Upper lobe of left lung (tissue), 6 donors: ENCODE measurements at regions not wholly inside any gene's neighbourhood (a gene's known extent, or its start where the extent isn't known, plus 50 kb on each side); places are given as distances from the start of the nearest gene placed in this dataset.

Experiments used
- ATAC-seq, 2 donors: fragments of 200-7000 bp; cut with Tn5 transposase; one replicate each; pipeline ENCODE4 v1.9.1; 2022; ENCODE audit warnings: mild to moderate bottlenecking in 2 of 2, moderate library complexity in 2 of 2; ENCODE audit not compliant: low FRiP score in 2 of 2
- DNase-seq, 2 donors: peaks; one replicate each; pipeline ENCODE4 v3.0.0-alpha.2; 2019 to 2020
- H3K27ac ChIP-seq, 4 donors: fragments of 200-600 bp; sonication (generic); one replicate each; pipeline ENCODE4 v1.5.1; 2016 to 2019
- H3K27me3 ChIP-seq, 4 donors: fragments of 200-600 bp; sonication (generic); one replicate each; pipeline ENCODE4 v1.5.1; 2017 to 2019
- H3K36me3 ChIP-seq, 4 donors: fragments of 200-600 bp; sonication (generic); one replicate each; pipeline ENCODE4 v1.5.1; 2016 to 2019
- H3K4me1 ChIP-seq, 4 donors: fragments of 200-600 bp; sonication (generic); one replicate each; pipeline ENCODE4 v1.5.1; 2018 to 2019
- H3K4me3 ChIP-seq, 4 donors: fragments of 200-600 bp; sonication (generic); one replicate each; pipeline ENCODE4 v1.5.1; 2017 to 2019; ENCODE audit warnings: mild to moderate bottlenecking in 2 of 4, moderate library complexity in 1 of 4
- H3K9me3 ChIP-seq, 4 donors: fragments of 200-600 bp; sonication (generic); one replicate each; pipeline ENCODE4 v1.5.1; 2018 to 2019
- EP300 ChIP-seq, 4 donors: sonication (generic); formaldehyde crosslinking; IDR thresholded peaks; one replicate each; pipeline ENCODE4 v1.5.1; 2017; ENCODE audit warnings: antibody characterized with exemption in 4 of 4, control low read depth in 2 of 4
- POLR2A ChIP-seq, 4 donors: fragments of 450-650 bp; IDR thresholded peaks; one replicate each; pipeline ENCODE4 v1.5.1; 2016 to 2017; ENCODE audit warnings: antibody characterized with exemption in 4 of 4, mild to moderate bottlenecking in 2 of 4
- POLR2AphosphoS5 ChIP-seq, 2 donors: sonication (generic); formaldehyde crosslinking; IDR thresholded peaks; one replicate each; pipeline ENCODE4 v1.5.1; 2017; ENCODE audit warnings: antibody characterized with exemption in 2 of 2
- whole genome bisulfite sequencing, 2 donors: methylation state at CpG; one replicate each; pipeline ENCODE4 v1.1.5; 2017 to 2018; 5-methylcytosine and 5-hydroxymethylcytosine counted together
- TF ChIP-seq, protein P1 (sequence below), 6 experiments: fragments of 450-650 bp in 4 of 6; fragments of 200-600 bp in 2 of 6; sonication (generic) in 2 of 6; IDR thresholded peaks; one replicate each; pipeline ENCODE4 v1.5.1; 2016 to 2019; ENCODE audit warnings: antibody characterized with exemption in 6 of 6
- donor health status: DM: no; HTN: no; CAD: no; lungs with moderate emphysema.
- donor health status: DM: no; HTN: yes; CAD: no; lungs with severe emphysema.

DNA sequence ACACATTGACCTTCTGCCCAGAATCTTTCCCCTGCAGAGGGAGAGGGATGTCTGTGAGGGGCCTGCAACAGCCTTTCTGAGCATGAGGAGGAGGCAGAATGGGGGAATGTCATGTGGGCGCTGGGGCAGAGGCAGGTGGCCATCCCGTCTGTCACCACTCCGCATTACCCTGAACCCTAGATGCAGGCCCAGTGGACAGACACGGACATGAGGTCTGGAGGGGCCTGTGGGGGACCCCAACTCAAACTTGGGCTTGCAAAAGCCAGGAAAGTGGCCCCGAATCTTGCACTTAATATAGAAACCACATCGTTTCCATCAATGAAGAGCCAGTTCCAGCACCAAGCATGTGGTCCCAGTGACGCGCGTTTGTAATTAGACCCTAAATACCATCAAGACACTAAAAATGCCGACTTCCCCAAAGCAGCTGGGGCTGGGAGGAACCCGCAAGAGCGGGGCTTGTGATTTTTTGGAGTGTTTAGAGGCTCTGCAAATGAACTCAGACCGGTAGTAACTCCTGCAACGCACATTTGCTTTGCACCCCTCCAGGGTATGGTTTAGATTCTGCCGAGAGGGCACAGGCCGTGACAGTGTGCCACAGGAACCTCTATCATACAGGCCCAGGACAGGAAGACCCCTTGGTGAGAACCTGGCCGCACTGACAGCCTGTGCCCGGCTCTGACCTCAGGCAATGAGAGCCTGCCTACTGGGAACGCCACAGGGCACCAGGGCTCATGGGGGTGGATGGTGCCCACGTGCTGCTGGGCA lies 109.3 kb downstream of the CTTN start:
- Histone ChIP-seq H3K9me3 (peaks cover 0 to 7% (median 3%) of the 10 kb centered on the region in 4 donors), H3K27ac (no peak overlapping the region), H3K4me1 (no peaks in the 10 kb centered on the region), H3K4me3 (no peak overlapping the region), H3K27me3 (no peaks in the 10 kb centered on the region), H3K36me3 (no peaks in the 10 kb centered on the region)
- TF ChIP-seq, protein P1, sequence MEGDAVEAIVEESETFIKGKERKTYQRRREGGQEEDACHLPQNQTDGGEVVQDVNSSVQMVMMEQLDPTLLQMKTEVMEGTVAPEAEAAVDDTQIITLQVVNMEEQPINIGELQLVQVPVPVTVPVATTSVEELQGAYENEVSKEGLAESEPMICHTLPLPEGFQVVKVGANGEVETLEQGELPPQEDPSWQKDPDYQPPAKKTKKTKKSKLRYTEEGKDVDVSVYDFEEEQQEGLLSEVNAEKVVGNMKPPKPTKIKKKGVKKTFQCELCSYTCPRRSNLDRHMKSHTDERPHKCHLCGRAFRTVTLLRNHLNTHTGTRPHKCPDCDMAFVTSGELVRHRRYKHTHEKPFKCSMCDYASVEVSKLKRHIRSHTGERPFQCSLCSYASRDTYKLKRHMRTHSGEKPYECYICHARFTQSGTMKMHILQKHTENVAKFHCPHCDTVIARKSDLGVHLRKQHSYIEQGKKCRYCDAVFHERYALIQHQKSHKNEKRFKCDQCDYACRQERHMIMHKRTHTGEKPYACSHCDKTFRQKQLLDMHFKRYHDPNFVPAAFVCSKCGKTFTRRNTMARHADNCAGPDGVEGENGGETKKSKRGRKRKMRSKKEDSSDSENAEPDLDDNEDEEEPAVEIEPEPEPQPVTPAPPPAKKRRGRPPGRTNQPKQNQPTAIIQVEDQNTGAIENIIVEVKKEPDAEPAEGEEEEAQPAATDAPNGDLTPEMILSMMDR (IDR thresholded peaks at IDR 0.05) = no peak
- TF ChIP-seq POLR2A (IDR thresholded peaks at IDR 0.05) = no peak
- no peak for TF ChIP-seq EP300 (IDR thresholded peaks at IDR 0.05)
- no peak for TF ChIP-seq POLR2AphosphoS5 (IDR thresholded peaks at IDR 0.05)
- WGBS, 2 donors = 88 to 89% methylated on average over 14 to 20 of the region's 20 CpGs
- DNase-seq (no peak), ATAC-seq (no peak)

DNA sequence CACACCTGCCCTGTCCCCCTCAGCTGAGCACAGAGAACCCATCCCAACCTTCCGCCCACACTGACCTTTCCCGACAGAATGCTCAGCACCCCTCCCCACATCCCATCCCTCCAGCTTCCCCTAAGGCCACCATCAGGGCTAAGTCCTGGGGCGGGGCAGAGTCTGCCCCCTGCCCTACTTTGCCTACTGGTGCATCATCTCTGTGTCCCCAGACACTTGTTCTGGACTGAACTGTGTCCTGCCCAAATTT lies 109.8 kb downstream of the CTTN start:
- 97 to 98% methylated on average over 3 of the region's 3 CpGs for WGBS, 2 donors
- DNase-seq (no peak), ATAC-seq (no peak)
- no peak overlapping the region for H3K4me3 ChIP-seq
- H3K27me3 ChIP-seq = no peaks in the 10 kb centered on the region
- no peaks in the 10 kb centered on the region for H3K4me1 ChIP-seq
- TF ChIP-seq EP300 (IDR thresholded peaks at IDR 0.05) = no peak
- TF ChIP-seq, protein P1 (IDR thresholded peaks at IDR 0.05) = no peak
- no peak for TF ChIP-seq POLR2A (IDR thresholded peaks at IDR 0.05)
- TF ChIP-seq POLR2AphosphoS5 (IDR thresholded peaks at IDR 0.05) = no peak
- no peak overlapping the region for H3K27ac ChIP-seq
- H3K36me3 ChIP-seq = no peaks in the 10 kb centered on the region
- H3K9me3 ChIP-seq = peaks cover 0 to 12% (median 8%) of the 10 kb centered on the region in 4 donors

DNA sequence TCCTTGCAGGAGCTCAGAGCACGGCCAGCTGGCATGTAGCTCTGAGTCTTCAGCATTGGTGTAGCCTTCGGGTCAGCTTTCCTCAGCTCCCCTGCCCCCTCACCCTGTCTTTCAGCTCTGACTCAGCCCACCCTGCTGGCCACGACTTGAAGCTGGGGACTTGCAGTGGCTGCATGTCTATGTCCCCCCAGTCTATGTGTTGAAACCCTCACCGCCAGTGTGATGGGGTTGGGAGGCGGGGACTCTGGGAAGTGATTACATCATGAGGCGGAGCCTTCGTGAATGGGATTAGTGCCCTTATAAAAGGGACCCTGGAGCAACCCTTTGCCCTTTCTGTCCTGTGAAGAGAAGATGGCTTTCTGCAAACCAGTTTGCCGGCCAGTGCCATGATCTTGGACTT lies 111.1 kb downstream of the CTTN start:
- no peaks in the 10 kb centered on the region for H3K27me3 ChIP-seq
- ATAC-seq = no peak
- 66 to 77% methylated on average over 3 to 8 of the region's 8 CpGs for WGBS, 2 donors
- peaks cover 0 to 17% (median 12%) of the 10 kb centered on the region in 4 donors for H3K9me3 ChIP-seq
- no peak overlapping the region for H3K27ac ChIP-seq
- TF ChIP-seq, protein P1 (IDR thresholded peaks at IDR 0.05) = no peak
- TF ChIP-seq EP300 (IDR thresholded peaks at IDR 0.05) = no peak
- no peak for TF ChIP-seq POLR2AphosphoS5 (IDR thresholded peaks at IDR 0.05)
- no peak for TF ChIP-seq POLR2A (IDR thresholded peaks at IDR 0.05)
- no peaks in the 10 kb centered on the region for H3K4me1 ChIP-seq
- H3K4me3 ChIP-seq = no peak overlapping the region
- no peaks in the 10 kb centered on the region for H3K36me3 ChIP-seq
- DNase-seq = no peak

DNA sequence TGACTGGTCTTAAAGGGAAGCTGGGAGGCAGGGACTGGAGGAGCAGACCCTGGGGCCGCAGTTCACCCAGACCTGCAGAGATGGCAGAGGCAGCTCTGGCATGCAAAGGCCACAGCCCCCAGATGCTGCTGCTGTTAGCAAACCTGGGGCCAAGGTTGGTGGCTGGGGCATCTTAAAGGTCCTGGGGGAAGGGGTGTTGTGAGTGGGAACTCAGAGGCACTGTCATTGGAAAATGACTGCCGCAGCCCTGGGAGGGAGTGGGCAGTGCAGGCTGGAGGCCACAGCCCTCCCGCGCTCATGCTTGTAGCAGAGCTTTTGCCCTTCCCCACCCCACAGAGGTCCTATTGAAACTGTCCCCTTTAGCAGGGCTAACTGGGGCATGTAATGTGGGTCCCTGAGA lies 111.8 kb downstream of the CTTN start:
- no peak for DNase-seq
- no peaks in the 10 kb centered on the region for H3K36me3 ChIP-seq
- H3K4me3 ChIP-seq = no peak overlapping the region
- TF ChIP-seq, protein P1 (IDR thresholded peaks at IDR 0.05) = no peak
- no peak for TF ChIP-seq POLR2A (IDR thresholded peaks at IDR 0.05)
- no peak for TF ChIP-seq POLR2AphosphoS5 (IDR thresholded peaks at IDR 0.05)
- no peak for TF ChIP-seq EP300 (IDR thresholded peaks at IDR 0.05)
- peaks cover 0 to 17% (median 12%) of the 10 kb centered on the region in 4 donors for H3K9me3 ChIP-seq
- H3K4me1 ChIP-seq = no peaks in the 10 kb centered on the region
- H3K27me3 ChIP-seq = no peaks in the 10 kb centered on the region
- H3K27ac ChIP-seq = no peak overlapping the region
- ATAC-seq = no peak
- WGBS, 2 donors = 96 to 100% methylated on average over 1 to 4 of the region's 4 CpGs

DNA sequence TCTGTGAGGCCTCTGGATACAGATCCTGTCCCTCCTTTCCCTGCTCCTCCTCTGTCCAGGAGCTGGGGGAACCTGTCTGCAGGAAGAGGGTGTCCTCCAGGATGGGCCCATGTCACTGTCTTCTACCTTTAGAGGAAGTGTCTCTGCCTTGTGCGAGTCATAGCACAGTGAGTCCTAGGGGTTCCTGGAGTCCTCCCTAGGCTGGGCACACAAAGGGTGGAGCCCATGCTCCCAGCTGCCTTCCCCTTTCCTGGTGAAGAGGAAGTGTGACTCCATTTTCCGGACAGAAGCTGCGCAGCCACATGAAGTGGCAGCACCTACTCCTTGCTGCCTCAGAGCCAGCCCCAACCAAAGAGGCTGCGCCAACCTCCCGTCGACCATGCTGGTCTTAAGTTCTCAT lies 112.2 kb downstream of the CTTN start:
- H3K36me3 ChIP-seq = no peaks in the 10 kb centered on the region
- no peaks in the 10 kb centered on the region for H3K27me3 ChIP-seq
- no peak for ATAC-seq
- TF ChIP-seq EP300 (IDR thresholded peaks at IDR 0.05) (no peak), POLR2AphosphoS5 (IDR thresholded peaks at IDR 0.05) (no peak), POLR2A (IDR thresholded peaks at IDR 0.05) (no peak)
- TF ChIP-seq, protein P1 (IDR thresholded peaks at IDR 0.05) = no peak
- H3K9me3 ChIP-seq = peaks cover 0 to 17% (median 12%) of the 10 kb centered on the region in 4 donors
- no peak overlapping the region for H3K4me3 ChIP-seq
- no peak for DNase-seq
- H3K27ac ChIP-seq = no peak overlapping the region
- H3K4me1 ChIP-seq = no peaks in the 10 kb centered on the region
- 77 to 82% methylated on average over 6 of the region's 6 CpGs for WGBS, 2 donors
